ENCODE measurements at regions not wholly inside any gene's neighbourhood (a gene's known extent, or its start where the extent isn't known, plus 50 kb on each side); places are given as distances from the start of the nearest gene placed in this dataset.

DNA sequence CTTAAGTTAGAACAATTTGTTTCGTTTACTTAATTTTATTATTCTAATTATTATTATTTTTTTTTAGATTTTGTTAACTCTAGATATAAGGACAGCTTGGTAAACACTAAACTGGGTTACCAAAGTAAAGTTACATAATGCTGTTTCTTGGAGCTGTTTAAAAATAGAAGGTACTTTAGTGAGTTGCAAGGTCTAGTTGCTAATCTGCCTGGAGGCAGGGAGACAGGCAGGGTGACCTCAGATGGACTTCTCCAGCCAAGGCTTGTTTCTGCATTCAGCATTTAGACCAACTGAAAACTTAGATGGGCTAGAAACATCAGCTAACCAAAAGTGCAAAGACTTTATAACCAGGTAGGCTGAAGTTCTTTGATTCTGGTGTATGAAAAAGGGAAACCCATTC, 336.4 kb upstream of the GRM7 start:
- TF ChIP-seq CTCF (conservative IDR thresholded peaks at IDR 0.05) (no peak), ZFX (IDR thresholded peaks at IDR 0.05) (no peak)
